ENCODE measurements at regions not wholly inside any gene's neighbourhood (a gene's known extent, or its start where the extent isn't known, plus 50 kb on each side); places are given as distances from the start of the nearest gene placed in this dataset.

DNA sequence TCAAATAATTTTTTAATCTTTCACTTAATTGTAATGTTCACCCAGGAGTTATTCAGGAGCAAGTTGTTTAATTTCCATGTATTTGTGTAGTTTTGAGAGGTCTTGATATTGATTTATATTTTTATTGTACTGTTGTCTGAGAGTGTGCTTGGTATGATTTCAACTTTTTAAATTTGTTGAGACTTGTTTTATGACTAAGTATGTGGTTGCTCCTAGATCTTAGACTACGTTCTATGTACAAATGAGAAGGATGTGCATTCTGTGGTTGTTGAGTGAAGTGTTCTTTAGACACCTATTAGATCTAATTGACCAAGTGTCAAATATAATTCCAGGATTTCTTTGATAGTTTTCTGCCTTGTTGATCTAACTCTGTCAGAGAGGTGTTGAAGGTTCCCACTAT is 353.3 kb upstream of the GNPDA2 start:
- Histone ChIP-seq H2AFZ (ENCODE audit: low read length) (no peak overlapping the region), H3K27me3 (ENCODE audit: control insufficient read depth, insufficient read depth, low read length) (no peaks in the 10 kb centered on the region), H3K9me3 (ENCODE audit: control insufficient read depth, insufficient read depth, low read depth, low read length) (no peaks in the 10 kb centered on the region), H3K4me1 (ENCODE audit: control insufficient read depth, extremely low read depth, insufficient read depth, low read length) (no peaks in the 10 kb centered on the region), H3K27ac (ENCODE audit: insufficient read depth, low read length) (no peak overlapping the region), H3K4me3 (replicated peaks in 1 of 4; ENCODE audit: control extremely low read depth in 1 of 4, insufficient read depth in 1 of 4, low read depth in 3 of 4, low read length in 4 of 4) (no peak overlapping the region), H3K4me2 (ENCODE audit: extremely low read depth, insufficient read depth, low read length) (no peak overlapping the region), H3K36me3 (ENCODE audit: control insufficient read depth, insufficient read depth, low read length) (no peaks in the 10 kb centered on the region), H3K79me2 (ENCODE audit: control insufficient read depth, insufficient read depth, low read length) (no peaks in the 10 kb centered on the region), H3K9ac (ENCODE audit: insufficient read depth, low read length) (no peak overlapping the region), H4K20me1 (ENCODE audit: control insufficient read depth, extremely low read depth, insufficient read depth, low read length) (no peaks in the 10 kb centered on the region)
- DNase-seq (ENCODE audit: low read depth in 2 of 2), result no peak
- TF ChIP-seq EZH2 (IDR thresholded peaks at IDR 0.05; ENCODE audit: low read length, missing control alignments) (no peak), CTCF (conservative IDR thresholded peaks at IDR 0.05 in 1 of 2, IDR thresholded peaks at IDR 0.05 in 1 of 2; ENCODE audit: low read depth in 1 of 2, low read length in 2 of 2) (no peak)

DNA sequence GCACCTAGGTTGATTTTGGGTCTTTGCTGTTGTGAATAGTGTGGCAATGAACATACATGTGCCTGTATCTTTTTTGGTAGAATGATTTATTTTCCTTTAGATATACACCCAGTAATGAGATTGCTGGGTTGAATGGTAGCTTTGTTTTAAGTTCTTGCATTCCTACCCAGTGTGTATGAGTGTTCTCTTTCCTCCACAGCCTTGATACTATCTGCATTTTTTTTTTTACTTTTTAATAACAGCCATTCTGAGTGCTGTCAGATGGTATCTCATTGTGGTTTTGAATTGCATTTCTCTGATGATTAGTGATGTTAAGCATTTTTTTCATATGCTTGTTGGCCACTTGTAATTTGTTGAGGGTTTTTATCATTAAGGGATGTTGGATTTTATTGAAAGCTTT is 351.8 kb upstream of the GNPDA2 start:
- Histone ChIP-seq H3K36me3 (ENCODE audit: control insufficient read depth, insufficient read depth, low read length) (no peaks in the 10 kb centered on the region), H3K4me2 (ENCODE audit: extremely low read depth, insufficient read depth, low read length) (no peak overlapping the region), H3K9ac (ENCODE audit: insufficient read depth, low read length) (no peak overlapping the region), H3K4me1 (ENCODE audit: control insufficient read depth, extremely low read depth, insufficient read depth, low read length) (no peaks in the 10 kb centered on the region), H3K79me2 (ENCODE audit: control insufficient read depth, insufficient read depth, low read length) (no peaks in the 10 kb centered on the region), H3K9me3 (ENCODE audit: control insufficient read depth, insufficient read depth, low read depth, low read length) (no peaks in the 10 kb centered on the region), H3K27me3 (ENCODE audit: control insufficient read depth, insufficient read depth, low read length) (no peaks in the 10 kb centered on the region), H3K4me3 (replicated peaks in 1 of 4; ENCODE audit: control extremely low read depth in 1 of 4, insufficient read depth in 1 of 4, low read depth in 3 of 4, low read length in 4 of 4) (no peak overlapping the region), H2AFZ (ENCODE audit: low read length) (no peak overlapping the region), H3K27ac (ENCODE audit: insufficient read depth, low read length) (no peak overlapping the region), H4K20me1 (ENCODE audit: control insufficient read depth, extremely low read depth, insufficient read depth, low read length) (no peaks in the 10 kb centered on the region)
- peak in 1 of 2 donors; percentile 13 for DNase-seq (ENCODE audit: low read depth in 2 of 2)
- no peak for TF ChIP-seq EZH2 (IDR thresholded peaks at IDR 0.05; ENCODE audit: low read length, missing control alignments)

DNA sequence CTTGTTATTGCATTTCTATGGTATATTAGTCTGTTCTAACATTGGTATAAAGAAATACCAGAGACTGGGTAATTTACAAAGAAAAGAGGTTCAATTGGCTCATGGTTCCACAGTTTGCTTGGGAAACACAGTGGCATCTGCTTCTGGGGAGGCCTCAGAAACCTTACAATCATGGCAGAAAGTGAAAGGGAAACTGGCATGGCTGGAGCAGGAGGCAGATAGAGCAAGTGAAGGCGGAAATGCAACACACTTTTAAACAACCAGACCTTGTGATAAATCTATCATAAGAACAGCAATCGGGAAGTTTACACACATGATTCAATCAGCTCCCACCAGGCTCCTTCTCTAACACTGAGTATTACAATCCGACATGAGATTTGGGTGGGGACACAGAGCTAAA is 346.6 kb upstream of the GNPDA2 start:
- no peaks in the 10 kb centered on the region for H3K9me3 ChIP-seq (ENCODE audit: control insufficient read depth, insufficient read depth, low read depth, low read length)
- no peak for DNase-seq (ENCODE audit: low read depth in 2 of 2)
- H3K4me3 ChIP-seq (replicated peaks in 1 of 4; ENCODE audit: control extremely low read depth in 1 of 4, insufficient read depth in 1 of 4, low read depth in 3 of 4, low read length in 4 of 4), result no peak overlapping the region

More for the DNA sequence above, 346.6 kb upstream of the GNPDA2 start:
- Histone ChIP-seq H3K36me3 (ENCODE audit: control insufficient read depth, insufficient read depth, low read length) (no peaks in the 10 kb centered on the region), H2AFZ (ENCODE audit: low read length) (no peak overlapping the region), H3K4me1 (ENCODE audit: control insufficient read depth, extremely low read depth, insufficient read depth, low read length) (no peaks in the 10 kb centered on the region), H3K27me3 (ENCODE audit: control insufficient read depth, insufficient read depth, low read length) (no peaks in the 10 kb centered on the region), H3K79me2 (ENCODE audit: control insufficient read depth, insufficient read depth, low read length) (no peaks in the 10 kb centered on the region), H3K9ac (ENCODE audit: insufficient read depth, low read length) (no peak overlapping the region), H4K20me1 (ENCODE audit: control insufficient read depth, extremely low read depth, insufficient read depth, low read length) (no peaks in the 10 kb centered on the region), H3K27ac (ENCODE audit: insufficient read depth, low read length) (no peak overlapping the region), H3K4me2 (ENCODE audit: extremely low read depth, insufficient read depth, low read length) (no peak overlapping the region)
- TF ChIP-seq CTCF (conservative IDR thresholded peaks at IDR 0.05 in 1 of 2, IDR thresholded peaks at IDR 0.05 in 1 of 2; ENCODE audit: low read depth in 1 of 2, low read length in 2 of 2) (no peak), EZH2 (IDR thresholded peaks at IDR 0.05; ENCODE audit: low read length, missing control alignments) (no peak)

Measured in fibroblast of lung (primary cell).